HG02798 (cell line): ENCODE measurements at regions not wholly inside any gene's neighbourhood (a gene's known extent, or its start where the extent isn't known, plus 50 kb on each side); places are given as distances from the start of the nearest gene placed in this dataset.
"Not testable (repeated sequence)": the region's sequence is repeated elsewhere in the genome, so short reads cannot be mapped to it uniquely, and the experiment has no call there.

Source experiments
- ATAC-seq: cut with Tn5 transposase; IDR thresholded peaks from one replicate; pipeline ENCODE4 v1.9.1; 2021; ENCODE audit warnings: mild to moderate bottlenecking; ENCODE audit not compliant: unreplicated experiment, poor library complexity

DNA sequence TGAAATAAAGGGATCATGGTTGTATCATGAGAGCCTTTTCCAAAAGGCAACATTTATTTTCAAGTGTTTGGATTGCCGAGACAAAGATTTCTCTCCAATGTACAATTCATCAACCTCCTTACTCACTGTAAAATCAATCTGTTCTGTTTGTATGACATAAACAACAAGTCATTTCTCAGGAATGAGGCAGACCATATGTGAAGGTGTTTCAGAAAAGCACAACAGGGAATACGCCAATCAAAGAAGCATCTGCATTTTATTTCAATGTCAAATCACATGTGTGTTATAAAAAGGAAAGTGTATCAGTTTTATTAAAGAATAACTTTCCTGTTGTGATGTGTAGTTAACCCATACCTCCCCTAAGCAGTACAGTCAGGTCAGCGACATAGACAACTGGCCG, 653.7 kb downstream of the TFAP2A start:
- no peak for ATAC-seq

DNA sequence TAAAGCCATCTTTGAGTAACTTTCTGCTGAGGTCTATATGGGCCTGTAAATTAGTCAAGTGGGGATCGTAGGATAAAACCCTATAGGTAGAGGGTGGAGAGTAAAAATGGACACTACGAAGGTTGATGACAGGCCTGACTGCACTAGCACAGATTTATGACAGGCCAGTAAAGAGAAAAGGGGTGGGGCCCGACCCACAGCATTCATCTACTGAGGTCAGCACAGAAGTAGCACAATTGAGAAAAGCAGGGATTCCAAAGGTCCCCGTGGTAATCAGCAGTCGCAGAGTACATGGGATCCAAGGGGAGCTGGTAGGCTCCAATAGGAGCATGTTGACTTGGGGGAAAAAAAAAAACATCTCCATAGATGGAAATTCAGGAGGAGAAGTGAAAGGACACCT, 660.4 kb downstream of the TFAP2A start:
- no peak for ATAC-seq

DNA sequence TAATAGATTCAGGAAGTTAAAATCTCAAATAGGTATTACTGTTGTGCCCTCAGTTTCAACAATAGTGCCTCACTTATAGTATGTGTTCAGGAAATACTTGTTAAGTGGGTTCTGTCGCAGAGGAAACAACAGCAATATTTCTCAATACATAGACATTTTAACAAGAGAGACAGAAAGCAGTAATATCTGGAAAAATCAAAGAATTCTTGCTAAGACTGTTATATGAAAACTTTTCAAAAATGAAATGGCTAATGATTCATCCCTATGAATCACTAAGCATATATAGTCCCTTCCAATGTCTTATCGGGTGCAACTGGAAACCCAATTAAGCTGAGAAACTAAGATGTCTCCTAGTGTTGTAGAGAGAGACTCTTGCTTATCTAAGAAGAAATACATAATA, 668.9 kb downstream of the TFAP2A start:
- no peak for ATAC-seq

DNA sequence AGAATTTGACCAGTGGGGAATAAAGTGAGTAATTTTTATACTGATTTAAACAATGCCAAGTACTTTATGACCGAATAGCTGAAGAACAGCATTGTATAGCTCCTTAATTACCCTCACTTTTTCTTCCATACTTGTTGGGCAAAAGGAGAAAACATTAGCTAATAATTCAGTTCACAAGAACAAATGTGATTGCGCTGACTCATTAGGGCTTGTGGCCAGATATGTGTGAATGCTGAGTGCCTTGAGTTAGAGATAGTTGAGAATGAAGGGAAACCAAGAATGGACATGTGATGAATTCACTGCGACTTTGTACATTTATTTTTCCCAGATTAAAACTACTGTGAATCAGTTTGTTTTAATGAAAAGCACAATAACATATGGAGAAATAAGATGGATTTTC, 669.4 kb downstream of the TFAP2A start:
- ATAC-seq = no peak

DNA sequence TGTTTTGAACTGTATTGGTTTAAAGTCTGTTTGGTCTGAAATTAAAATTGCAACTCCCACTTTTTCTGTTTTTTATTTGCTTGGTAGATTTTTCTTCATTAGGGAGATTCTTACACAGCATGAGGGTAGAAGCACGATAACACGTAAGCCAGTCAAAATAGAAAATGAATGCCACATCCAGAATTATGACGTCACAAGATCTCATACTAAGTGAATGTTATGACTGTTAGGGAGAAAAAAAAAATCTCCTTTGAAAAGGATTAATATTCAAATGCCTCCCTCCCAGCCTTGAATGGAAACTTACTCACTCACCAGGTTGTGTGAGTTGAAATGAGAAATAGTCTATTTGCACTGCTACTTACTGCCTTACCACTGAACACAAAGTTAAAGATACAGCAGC, 670.8 kb downstream of the TFAP2A start:
- ATAC-seq = no peak

DNA sequence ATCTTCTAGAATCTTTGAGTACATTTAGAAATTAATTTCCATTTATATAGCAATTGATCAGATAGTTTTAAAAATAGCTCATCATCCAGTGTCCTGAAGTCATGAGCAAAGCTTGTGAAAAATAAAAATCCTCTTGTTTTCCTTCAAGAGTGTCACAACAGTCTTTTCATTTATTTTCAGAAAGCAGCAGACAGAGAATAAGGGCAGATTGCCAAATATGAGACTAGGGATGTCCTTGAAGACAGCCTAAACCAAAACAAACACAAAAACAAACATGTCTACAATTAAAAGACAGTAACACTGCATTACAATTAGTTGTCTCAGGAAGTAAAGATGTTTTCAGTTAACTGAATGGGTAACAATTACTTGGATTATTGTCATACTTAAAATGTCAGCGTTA, 682.8 kb downstream of the TFAP2A start:
- no peak for ATAC-seq

DNA sequence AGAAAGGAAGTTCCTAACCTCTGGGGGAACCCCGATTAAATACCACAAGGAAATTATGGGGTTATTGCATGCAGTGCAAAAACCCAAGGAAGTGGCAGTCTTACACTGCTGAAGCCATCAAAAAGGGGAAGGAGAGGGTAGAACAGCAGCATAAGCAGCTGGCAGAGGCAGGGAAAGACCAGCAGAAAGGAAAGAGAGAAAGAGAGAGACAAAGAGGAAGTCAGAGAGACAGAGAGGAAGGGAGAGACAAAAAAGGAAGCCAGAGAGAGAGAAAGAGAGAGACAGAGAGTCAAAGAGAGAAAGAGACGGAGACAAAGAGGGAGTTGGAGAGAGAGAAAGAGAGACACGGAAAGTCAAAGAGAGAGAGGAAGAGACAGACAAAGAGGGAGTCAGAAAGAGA, 689.1 kb downstream of the TFAP2A start:
- ATAC-seq = not testable (repeated sequence)

DNA sequence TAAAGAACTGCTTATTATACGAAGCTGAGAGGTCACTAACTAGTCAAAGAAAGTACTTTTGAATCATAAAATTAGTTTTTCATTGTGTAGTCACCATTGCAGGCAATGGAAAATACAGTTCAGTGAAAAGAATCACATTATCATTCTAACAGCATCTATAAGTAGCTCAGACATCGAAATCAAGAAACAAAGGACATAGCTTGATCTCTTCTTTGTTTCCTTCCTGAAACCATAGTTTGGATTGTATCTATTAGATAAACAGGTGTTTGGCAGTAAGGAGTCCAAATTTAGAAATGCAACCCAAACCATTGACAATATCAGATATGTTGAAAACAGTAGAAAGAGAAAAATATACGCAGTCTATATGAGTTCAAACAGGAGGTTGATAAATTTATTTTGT, 697.3 kb downstream of the TFAP2A start:
- no peak for ATAC-seq

DNA sequence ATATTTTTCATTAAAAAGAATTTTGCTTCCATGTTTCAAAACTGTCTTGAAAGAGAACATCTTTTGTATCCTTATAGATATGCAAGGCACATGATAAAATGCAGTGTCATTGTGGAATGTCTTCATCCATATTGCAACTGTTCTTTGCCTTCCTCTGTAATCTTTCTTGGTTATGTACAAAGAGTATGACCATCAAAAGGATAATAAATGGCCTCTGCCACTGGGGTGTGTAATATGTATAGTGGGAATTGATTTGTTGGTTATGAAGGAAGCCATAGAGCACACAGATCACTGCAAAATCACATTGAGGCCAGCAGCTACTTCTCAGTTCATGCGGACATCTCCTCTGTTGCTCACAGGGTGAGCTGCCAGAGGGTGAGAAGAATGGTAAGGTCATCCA, 703.5 kb downstream of the TFAP2A start:
- no peak for ATAC-seq

DNA sequence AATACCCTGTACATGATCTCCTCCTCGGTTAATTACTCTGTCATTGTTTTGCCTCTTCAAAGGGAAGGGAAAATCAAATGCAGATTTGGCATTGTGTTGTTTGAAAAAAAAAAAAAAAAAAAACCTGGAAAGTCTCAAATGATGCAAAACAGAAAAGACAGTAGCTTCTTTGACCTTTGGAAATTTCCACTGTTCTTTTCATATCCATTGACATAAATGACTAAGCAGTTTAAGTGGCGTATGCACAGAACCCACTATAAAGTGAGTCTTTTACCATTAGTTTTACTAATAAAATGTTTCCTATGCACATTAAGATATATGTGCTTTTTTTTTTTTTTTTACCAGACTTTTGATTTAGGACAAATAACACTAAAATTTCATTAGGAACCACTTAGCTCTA, 704.3 kb downstream of the TFAP2A start:
- ATAC-seq = no peak

DNA sequence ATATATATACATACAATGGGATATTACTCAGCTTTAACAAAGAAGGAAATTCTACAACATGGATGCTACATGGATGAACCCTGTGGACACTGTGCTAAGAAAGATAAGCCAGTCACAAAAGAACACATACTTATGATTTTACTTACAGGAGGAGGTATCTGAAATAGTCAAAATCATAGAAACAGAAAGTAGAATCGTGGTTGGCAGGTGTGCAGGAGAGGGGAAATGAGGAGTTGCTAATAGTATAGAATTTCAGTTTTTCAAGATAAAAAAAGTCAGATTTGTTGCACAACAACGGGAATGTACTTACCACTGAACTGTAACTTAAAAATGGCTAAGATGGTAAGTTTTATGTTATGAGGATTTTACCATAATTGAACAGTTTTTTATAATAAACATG, 706.3 kb downstream of the TFAP2A start:
- no peak for ATAC-seq

DNA sequence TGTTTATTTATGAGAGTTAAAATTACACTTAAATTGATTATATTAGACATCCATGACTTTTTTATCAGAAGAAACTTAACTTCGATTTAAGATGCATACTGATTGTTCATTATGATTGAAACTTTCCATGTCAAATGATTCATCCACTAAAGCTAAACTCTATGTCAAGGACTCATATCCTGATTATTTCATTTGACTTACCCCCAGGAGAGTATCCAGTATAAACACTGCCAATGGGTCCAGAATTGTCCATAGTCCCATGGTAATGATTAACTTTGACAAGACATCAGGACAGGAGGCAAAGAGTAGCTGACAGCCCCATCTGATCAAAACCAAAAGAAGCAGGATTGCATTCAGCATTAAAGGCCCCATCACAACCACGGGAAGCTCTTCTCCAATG, 709.9 kb downstream of the TFAP2A start:
- no peak for ATAC-seq

DNA sequence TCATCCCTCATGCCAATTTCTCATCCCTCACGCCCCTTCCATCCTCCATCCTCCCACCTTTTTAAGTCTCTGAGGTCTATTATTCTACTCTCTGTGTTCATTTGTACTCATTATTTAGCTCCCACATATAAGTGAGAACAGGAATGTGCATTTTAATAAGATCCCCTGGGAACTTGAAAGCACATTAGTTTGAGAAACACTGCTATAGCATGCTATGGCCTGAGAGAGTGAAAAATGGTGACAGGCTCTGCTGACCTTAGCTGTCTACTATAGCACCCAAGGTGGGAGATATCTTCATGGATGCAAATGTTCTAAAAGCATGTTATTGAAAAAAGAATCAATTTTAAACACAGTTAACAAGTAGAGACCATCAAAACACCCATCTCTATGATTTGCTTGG, 712.0 kb downstream of the TFAP2A start:
- ATAC-seq = no peak

DNA sequence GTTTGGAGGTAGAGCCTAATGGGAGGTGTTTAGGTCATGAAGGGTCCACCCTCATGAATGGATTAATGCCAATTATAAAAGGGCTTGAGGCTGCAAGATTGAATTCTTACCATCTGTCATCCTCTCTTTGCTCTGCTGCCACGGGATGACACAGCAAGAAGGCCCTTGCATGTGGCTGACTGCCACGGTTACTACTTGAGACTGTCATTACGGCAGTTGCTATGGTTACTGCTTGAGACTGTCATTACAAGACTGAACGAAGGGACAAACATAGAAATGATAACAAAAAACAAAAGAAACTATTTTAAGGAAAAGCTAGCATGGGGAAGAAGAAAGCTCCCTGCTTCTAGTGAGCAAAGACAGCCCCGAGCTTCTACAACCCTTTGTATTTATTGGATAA, 715.0 kb downstream of the TFAP2A start:
- ATAC-seq = no peak

DNA sequence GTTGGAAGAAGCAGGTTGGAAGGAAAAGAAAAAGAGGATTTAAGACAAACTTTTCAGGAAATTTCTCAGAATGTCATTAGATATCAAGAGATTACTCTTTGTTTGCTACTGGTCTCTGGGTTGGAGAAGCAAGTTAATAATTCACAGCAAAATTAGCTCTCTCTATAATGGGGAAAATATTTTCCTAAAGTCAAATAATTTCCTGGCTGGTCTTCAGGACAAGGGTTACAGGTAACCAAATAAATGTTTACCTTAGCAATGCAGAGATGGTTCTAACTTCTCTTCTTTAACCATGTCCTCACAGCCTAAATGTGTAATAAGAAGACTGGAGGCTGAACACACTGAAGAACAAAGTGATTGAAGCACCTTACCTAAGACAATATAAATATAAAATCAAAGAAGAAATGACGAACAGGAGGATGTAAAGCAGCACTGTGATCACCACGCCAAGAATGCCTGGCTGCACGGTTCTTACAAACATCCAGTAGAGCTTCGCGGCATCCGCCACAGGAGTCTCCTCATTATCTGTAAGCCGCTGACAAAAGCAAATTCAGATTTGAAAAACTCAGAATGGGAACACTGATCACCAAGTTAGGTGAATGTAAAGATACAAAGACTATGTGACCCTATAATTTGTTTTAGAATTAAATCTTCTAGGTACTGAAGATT, 717.5 kb downstream of the TFAP2A start:
- ATAC-seq = no peak

DNA sequence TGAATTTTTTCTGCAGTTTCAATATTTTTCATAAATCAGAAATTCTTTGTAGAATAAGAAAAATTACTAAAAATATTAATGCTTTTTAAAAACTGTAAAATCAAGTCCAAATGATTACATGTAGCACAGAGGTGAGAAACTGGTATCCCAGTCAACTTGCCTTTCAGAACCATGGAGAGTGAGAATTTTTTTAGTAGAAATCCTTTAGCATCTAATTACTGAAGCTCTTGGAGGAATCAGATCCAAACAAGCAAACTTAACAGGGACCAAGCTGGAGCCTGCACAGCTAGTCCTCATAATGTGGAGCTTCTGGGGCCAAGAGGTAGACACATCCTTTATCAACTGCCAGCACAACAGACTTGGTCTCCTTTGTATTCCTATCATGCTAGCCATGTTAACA, 724.5 kb downstream of the TFAP2A start:
- ATAC-seq = no peak

DNA sequence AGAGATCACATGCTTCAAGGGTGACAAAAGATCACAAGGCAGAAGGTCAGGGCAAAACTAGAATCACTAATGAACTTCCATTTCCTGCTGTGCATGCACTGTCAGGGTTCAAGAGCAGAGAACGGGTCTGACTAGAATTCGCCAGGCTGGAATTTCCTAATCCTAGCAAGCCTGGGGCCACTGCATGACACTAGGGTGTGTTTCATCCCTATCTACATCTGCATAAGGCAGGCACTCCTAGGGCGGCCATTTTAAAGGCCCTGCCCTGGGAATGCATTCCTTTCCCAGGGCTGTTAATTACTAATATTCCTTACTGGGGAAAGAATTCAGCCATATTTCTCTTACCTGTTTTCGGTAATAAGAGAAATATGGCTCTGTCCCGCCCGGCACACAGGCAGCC, 734.1 kb downstream of the TFAP2A start:
- ATAC-seq = not testable (repeated sequence)

DNA sequence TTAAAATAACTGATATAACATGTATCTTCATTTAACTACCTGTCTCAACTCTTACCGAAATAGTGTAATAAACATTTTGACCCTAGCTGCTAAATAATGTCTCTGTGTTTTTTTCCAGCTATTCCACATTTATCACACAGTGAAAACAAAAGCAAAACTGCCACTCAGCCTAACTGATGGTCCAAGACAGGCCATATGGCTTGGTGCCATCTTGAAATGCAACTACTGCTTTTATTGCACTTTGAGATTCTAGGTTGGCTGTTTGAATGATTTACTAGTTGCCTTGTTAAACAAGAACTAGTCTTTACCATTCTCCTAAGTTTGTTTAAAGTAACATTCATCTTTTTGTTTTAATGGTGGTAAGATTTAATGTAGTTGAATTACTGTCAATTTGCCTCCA, 739.8 kb downstream of the TFAP2A start:
- ATAC-seq = no peak

DNA sequence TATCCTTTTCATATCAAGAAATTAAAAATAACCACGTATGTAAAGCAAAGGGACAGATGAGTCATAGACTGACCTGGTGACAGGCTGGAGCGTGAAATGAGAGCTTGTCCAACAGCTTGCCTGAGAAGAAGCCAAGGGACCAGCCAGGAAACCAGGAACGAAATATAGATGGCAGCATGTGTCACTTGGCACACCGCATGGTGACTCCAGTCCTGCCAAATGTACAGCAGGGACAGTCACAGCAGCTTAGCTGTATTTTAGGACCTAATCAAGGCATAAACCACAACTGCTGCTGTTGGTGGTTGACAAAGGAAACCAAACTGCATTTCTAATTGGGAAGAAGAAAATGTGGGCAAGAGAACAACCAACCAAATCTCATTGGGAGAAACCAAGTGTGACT, 755.0 kb downstream of the TFAP2A start:
- no peak for ATAC-seq

DNA sequence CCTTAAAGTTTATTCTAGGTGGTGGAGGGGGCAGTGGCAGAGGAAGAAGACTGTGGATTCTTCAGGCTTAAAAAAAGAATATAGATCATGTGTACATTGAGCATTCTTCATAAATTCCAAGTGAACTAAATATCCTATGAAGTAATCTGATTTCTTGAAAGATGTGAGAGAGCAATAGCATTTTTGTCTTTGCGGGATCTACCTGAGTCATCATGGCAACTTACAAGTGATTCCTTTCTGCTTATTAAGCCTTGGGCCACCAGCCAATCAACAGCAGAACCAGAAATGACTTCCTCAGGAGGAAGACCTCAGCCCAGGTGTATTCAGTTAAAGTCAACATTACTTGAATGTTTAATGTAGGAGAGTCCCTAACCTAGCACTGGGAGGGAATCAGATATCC, 756.9 kb downstream of the TFAP2A start:
- no peak for ATAC-seq

DNA sequence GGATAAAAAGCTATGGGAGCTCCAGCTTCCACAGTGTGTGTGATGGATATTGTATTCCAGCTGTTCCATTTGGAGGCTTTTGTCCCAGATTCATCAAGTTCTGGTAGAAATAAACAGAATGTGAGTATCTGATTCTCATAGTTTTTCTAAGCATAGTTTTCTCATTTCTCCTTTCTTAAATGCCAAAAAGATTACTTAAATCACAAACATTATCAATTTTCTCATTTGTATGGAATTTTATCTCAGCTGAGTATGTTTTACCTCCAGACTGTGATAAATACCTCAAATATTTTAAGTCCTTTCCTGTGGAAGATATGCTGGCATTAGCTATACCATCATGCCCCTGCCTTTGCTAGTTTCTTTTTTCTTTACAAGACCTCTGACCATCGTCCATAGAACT, 767.3 kb downstream of the TFAP2A start:
- no peak for ATAC-seq

DNA sequence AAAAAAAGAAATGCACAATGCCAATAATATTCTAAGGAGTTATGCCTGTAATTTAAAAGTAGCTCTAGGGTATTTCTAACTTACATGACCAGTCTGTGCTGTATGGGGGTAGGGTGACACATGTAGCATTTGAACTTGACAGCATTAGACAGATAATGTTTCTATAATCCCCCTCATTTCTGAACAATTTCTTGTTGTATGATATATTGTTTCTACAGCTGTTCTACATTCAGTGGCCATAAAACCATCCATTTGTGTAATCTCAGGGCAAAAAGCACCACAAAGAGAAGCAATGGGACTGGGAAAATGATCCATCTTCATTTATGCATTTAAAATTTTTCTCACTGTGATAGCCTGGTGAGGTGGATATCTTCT, 767.8 kb downstream of the TFAP2A start:
- ATAC-seq = no peak
